HuH-7 (cell line): ENCODE measurements at regions not wholly inside any gene's neighbourhood (a gene's known extent, or its start where the extent isn't known, plus 50 kb on each side); places are given as distances from the start of the nearest gene placed in this dataset.
A peak's percentile ranks its signal among the peaks of the same experiment; 100 is the strongest.

Source experiments
- DNase-seq: peaks from one replicate; pipeline ENCODE4 v3.0.0; 2011; ENCODE audit warnings: low spot score

DNA sequence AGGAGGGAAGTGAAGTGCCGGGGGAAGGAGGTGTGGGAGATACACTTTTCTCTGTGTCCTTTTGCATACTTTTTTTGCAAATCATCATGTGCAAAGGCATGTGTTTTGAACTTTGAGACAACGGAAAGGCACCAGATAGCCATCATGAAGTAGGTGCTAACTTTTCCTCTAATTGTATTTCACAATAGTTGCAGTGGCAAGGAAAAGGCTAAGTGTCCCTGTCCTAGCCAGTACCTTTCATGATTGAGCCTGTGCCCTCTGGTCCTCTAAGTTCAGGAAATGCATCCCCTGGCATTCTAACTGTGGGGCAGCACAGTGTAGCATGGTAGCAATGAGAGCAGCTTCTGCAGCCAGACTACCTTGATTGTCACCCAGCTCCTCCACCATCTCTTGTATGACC, 186.2 kb downstream of the ADSS2 start:
- no peak for DNase-seq

DNA sequence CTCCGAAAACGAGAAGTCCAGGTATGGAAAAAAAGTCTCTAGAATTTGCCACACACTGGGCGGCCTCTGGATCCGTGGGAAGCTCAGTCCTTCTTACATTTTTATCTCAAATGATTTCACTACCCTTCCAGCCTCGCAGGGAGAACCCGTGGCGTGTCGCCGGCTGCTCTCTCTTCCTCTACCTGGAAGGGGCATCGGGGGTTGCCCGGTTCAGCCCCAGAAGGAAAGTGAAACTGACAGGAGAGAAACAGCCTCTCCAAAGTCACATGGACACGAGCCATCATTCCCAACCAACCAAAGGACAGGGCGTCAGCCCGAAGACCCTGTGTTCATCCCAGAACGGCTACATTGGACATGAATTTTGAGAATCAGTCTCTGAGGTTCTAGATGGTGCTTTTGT, 182.5 kb downstream of the ADSS2 start:
- DNase-seq, result no peak

DNA sequence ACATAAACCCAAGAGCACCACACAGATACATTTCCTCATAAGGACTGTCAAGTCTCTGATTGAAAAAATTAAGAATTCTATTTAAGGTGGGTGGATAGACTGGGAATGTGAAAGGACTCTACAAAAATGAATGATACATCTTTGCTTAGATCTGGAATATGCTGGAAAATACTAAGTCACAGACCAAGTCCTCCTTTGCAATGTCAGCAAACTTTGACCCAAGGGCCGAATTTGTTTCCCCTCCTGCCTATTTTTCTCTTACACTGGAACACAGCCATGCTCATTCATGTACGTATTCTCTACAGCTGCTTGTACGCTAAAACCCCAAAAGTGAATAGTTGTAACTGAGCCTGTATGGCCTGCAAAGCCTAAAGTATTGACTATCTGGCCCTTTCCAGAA, 180.7 kb downstream of the ADSS2 start:
- no peak for DNase-seq

DNA sequence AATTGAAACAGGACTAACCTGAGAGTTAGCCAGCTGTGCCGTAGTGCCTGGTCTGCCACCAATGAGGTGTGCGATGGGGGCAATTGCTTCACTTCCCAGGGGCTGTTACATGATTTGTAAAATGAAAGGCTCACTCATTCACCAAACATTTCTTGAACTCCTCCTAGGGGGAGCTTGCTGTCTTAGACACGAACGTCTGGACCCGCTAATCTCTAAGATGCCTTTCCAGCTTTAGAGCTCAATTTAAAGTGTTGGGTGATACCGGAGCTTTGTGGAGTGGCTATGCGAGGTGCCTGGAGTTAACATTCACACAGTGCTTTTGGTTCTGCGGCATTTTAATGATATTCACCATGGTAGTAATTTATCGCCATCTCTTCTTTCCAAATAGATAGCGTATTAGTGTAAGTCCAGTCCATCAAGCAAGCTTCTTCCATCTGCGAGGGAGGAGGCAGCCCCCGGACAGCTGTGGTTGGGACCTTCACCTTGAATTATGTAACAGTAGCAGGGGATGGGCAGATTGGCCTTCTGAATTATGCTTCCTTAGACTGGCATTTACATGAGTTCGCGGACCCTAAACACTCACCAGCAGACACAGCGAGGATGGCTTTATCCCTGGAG, 179.9 kb downstream of the ADSS2 start:
- no peak for DNase-seq

DNA sequence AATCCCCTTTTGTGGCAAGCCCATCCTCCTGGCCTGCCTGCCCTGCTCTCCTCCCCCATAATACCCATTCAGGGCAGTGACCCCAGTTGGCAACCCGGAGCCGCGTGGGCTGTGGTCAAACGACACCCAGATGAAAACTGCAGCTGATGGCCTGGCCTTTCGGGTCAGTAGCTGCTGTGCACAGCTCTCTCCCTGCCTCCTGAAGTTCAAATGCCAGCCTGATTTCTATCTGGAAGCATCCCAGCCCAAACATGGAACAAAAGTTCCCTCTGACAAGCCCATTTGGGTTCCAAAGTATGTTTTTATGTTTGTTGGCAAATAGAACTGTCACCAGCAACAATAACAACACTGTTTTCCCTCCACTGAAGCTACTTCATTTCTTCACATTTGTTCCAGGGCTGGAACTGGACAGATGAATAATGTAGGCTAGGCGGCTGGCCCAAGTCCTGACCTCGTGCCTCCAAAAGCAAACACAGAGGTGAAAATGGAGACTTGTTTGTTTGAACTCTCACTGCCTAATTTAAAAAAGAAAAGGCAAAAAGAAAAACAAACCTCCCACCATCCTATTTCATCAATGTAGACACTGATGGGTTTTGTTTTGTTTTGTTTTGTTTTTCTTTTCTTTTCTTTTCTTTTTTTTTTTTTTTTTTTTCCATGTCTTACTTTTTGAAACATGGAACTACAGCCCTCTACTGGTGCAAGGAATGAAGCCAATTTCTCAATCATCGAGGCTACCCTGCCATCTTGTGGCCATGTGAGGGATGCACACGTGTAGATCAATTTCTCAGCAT, 179.0 kb downstream of the ADSS2 start:
- peak; percentile 65 for DNase-seq

DNA sequence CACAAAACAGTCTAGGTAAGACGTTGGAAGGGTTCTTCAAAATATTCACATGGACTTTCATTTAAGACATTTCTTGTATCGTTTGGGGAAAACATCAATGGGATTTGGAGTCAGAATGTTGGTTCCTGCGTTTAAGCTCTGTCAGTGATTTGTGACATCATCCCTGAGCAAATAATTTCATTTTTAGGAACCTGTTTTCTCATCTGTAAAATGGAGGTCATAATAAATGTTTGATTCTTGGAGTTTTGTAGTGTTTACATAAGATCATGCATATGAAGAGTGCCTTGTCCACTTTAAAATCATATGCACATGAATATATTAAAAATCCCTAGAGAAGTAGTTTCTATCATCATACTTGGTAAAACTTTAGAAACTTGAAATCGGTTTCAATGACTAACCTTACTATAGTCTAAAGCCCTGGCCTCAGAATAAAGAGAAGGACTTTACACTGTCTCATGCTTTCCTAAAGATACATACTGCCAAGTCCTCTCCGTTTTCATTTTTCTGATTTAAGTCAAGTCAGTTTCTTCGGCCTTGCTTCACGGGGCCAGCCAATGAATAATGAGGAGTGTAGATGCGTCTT, 178.4 kb downstream of the ADSS2 start:
- no peak for DNase-seq

DNA sequence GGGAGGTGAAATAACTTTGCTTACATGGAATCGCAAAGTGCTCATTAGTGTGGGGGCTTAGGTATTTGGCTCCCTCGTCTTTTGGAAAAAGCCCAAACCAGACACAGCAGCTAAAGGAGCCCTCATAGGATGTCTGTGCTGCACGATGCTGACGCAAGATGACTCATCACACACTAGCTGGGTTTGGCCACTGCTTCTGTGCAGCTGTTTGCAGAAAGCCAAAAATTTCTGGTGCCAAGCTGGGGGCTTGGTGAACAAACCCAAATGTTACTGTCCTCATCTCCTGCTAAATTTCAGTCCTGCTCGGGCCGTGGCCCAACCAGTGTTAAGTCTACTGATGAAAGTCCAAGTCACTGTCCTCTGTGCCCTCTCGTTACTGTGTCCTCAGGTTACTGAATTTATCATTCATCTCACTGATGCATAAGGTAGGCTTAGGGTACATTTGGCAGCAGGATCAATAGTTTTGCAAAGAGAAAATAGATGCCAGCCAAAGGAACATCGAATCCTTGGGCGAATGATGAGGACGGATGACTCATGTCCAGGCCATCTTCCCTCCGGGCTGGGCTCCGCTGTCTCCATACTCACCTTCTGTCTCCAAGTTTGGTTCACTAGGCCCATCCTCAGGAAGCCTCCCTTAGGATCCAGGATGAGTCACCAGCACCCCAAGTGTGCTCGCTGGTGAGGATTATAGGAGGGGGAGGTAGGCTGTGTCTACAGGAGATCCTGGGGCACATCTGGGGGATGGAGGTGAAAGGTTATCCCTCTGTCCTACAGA, 177.7 kb downstream of the ADSS2 start:
- DNase-seq, result no peak

DNA sequence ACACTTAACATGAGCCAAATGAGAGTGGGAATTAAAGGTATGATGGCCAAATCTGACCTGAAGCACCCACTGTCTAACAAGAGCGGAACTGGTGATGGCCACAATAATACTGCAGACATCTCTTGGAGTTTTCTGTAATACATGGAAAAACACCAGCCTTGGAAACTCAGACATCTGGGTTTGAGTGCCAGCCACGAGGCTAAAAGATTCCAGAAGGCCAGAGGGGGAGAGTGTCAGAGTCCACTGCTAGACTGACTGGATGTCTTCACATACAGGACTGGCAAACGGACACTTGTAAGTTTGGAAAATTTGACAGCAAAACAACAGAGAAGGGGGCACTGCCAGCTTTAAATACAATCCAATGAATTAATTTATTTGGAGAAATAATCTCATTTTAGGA, 175.1 kb downstream of the ADSS2 start:
- no peak for DNase-seq

DNA sequence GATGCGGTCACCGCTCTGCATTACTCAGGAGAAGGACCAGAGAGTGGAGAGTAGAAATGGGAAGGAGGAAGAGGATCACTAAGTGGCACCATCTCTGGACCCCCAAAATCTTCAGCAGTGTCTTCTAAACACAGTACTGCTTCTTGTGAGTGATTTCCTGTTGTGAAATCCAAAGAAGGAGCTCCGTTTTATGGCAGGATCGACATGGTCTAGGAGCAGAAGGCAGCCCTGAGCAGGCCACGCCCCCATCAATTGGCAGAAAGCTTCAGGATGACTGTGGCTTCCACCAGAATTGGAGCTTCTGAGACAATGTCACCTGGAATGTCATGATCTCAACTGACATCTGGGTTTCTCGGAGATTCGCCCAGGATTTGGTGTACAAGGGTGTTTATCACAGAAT, 171.5 kb downstream of the ADSS2 start:
- no peak for DNase-seq

DNA sequence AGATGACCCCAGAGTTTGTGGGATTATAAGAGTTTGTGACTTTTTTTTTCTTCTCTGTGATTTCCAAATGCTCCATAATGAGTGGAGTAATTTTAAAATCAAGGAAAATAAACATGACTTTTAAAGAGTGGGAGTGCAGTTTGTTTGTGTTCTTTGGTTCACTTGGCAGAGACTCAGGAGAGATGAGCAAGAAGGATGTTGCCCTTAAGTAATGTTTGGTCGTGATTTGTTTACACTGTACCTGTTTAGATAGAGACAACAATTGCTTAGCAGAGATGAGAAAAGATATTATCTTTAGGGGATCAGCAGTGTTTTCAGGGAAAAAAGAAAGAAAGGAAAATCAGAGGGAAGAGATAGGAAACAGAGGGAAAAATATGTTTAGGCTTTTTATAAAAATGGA, 170.8 kb downstream of the ADSS2 start:
- no peak for DNase-seq

DNA sequence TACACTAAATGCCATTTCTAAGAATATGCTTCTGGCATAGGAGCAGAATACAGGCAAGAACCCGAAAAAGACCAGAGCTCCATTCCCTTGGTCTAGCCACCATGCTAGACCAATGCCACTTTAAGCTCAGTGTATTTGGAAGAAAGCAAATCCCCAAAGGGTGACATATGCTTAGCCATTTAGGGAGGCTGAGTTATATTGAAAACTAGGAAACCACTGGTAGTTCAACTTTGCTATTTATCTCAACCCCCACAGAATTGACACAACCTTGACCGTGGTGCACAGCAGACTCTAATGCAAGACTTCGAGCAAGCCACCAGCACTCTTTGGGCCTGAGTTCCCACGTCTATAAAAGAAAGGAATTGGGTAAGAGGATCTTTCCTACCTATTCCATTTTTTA, 167.9 kb downstream of the ADSS2 start:
- no peak for DNase-seq

DNA sequence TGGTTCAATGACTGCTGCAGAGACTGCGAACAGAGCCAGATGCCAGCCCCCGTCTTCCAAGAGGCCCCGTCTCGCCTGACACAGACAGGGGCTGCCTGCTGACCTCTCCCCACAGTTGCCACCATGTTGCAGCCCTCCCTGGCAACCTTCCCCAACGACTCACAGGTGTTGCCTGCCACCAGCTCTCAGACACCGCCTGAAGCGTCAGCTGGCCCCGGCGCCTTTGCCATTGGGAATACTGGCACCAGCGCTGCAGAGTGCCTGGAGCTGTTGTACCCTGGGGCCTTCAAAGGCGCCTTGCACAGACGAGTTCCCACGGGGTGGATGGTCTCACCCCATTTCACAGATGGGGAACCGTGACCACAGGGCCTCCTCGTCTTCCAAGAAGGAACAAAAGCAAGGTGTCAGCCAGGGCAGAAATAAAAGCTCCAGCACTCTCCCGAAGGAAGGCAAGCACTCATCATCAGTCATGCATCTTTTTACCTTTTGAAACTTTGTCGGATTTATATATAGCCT, 167.0 kb downstream of the ADSS2 start:
- no peak for DNase-seq

DNA sequence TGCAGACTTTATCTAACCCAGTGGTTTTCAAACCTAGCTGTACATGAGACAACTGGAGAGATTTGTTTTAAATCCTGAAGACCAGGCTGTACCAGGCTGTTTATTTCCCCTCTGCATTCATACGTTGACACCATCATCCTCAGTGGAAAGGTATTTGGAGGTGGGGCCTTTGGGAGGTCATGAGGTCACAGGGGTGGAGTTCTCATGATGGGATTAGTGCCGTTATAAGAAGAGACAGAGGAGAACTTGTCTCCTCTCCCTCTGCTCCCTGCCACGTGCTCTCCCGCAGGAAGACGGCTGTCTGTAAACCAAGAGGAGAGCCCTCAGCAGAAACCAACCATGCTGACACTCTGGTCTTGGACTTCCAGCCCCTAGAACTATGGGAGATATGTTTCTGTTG, 165.4 kb downstream of the ADSS2 start:
- no peak for DNase-seq

DNA sequence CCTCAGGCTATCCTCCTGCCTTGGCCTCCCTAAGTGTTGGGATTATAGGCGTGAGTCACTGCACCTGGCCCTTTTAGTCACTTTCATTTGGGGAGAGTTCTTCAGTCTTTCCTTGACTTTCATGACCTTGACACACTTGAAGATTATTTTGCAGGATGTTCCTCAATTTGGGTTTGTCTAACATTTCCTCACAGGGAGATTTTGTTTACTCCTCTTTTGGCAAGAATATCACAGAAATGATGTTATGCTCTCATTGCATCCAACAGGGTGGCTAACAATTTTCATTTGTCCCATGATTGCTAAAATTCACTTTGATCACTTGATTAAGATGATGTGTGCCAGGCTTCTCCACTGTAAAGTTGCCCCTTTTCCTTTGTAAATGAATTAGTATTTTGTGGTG, 164.0 kb downstream of the ADSS2 start:
- no peak for DNase-seq

DNA sequence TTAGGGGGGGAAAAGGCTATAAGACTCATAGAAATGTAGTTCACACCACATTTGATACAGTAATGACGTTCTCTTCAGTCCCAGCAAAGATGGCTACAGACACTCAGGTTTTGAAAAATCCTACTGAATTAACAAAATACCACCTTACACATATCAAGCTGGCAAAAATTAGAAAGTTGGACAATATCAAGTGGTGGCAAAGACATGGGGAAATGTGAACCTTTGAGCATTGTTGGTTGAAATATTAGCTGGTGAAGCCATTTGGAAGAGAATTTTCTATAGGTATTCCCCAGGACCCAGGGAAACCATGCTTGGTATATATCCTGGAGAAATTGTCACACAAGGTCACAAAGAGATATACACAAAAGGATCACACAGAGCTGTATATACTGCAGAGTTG, 163.0 kb downstream of the ADSS2 start:
- DNase-seq, result no peak

DNA sequence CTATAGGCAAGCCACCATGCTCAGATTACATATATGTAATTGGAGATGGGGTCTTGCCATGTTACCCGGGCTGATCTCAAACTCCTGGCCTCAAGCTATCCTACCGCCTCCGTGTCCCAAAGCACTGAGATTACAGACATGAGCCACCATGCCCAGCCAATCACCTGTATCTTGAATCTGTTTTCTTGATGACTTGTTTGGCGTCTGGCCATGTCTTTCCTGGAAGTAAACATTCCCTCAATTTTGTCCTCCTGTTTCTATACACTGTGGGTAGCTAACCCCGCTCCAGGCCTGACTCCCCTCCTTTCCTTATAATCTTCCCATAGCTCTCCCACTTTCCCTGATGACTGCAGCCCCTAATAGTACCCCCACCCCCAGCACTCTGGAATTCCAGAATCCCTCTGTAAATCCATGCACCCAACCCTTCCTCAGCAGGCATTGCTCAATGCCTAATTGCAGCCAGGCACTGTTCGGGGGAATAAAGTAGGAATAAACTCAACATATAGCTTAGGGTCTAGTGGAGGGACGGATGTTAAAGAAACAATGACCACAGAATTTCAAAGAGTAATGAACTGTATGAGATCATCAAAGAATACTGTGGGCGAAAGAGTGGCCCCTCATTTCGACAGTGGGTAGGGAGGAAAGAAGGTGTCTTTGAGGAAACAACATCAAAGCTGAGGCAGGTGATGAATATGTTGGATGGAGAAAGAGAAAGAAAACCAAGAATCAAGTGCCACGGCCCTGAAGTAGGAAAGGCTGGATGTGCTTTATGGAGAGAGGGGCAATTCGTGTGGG, 161.5 kb downstream of the ADSS2 start:
- DNase-seq, result no peak

DNA sequence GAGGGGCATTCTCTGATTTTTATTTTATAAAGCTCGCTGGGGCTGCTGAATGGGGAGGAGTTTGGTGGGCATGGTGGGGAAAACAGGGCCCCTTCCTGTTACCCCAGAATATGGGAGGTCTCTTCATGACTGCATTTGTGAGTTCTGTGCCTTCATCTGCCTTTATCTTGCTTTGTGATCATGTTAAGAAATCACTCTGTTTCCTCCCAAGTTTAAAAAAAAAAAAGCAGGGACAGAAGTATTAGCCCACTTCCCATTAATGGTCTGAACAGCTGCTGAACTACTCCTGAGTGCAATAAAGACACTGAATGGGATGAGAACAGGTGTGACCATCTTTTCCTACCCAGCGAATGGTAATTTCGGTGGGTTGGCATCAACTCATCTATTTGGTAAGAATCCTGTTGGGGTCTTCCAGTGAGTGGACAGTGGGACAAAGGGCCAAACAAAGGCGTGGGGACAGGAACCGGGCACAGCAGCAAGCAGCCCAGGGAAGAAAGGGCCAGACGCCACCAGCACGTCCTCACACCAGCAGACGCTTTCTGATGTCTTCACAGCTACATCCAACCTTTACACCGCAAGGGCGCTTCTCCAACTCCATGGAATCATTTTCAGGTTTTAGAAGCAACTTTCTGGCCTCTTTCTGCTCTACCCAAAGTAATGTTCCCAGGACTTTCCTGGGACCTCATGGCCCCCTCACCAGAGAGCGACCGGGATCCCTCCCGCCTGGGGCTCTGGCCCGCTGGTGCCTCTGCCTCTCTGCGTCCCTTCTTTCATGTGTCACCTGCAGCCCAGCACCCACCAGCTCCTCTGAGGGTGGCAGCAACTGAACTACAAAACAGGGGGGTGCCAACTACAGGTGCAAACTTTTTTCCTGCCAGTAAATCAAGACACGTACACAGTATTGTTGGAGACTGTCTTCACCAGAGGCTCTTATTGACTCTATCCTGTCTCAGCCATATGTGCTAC, 160.2 kb downstream of the ADSS2 start:
- DNase-seq, result no peak

DNA sequence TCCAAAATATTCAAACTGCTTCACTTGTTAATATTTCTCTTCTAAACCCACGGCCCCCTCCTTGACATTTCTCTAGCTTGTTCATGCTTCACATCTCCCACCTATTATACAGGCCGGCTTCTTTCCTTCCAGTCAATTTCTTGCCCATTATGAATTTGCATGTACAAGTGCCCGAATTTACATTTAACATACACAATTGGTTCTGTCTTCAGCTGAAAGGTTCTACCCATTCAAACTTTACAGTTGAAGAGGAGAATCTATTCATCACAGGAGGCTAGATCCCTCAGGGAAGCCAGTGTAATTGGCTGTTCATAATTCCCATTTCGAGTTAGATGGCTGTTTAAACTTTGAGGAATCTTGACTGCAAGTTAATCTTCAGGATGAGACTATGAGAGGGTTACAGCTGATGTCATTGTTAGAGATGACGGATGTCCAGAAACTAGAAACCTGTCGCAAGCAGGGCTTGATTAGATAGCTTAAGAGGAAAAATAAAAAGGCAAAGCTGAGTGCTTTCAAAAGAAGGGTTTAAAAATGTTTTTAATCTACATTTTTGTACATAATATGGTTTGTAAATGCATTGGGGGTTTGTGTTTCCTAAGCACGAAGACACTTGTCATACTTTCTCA, 157.0 kb downstream of the ADSS2 start:
- no peak for DNase-seq

DNA sequence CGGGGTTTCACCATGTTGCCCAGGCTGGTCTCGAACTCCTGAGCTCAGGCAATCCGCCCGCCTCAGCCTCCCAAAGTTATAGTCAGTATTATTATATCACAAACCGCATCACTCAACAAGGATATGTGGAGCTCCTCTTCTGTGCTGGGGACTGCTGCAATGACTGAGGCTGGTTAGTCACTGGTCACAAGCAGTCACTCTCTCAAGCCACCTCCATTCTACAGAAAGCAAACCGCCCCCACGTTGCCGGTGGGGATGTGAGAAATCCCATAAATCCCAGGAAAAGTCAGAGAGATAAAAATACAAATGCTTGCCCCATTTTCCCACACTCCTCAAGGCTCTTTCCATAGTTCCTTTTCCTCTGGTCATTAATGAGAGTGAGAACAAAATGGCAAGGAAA, 155.7 kb downstream of the ADSS2 start:
- no peak for DNase-seq

DNA sequence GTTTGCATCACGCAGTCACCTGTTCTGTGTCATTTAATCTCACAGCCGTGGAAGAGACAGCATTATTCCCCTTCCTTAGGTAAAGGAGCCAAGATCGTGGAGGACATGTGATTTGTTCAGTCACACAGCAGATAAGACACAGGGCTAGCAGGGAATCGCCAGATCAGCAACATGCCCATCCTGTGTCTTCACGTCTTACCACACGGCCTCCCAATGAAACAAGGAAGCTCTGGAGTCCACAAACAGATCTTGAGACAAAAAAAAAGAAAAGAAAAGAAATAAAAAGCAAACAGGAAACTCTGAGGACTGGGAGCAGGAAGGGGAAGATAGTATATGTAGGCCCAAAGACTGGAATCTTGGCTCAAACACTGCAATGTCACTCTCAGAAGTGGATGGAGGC, 155.3 kb downstream of the ADSS2 start:
- DNase-seq, result no peak
